ENCODE measurements at regions not wholly inside any gene's neighbourhood (a gene's known extent, or its start where the extent isn't known, plus 50 kb on each side); places are given as distances from the start of the nearest gene placed in this dataset.
"Not testable (repeated sequence)": the region's sequence is repeated elsewhere in the genome, so short reads cannot be mapped to it uniquely, and the experiment has no call there.

DNA sequence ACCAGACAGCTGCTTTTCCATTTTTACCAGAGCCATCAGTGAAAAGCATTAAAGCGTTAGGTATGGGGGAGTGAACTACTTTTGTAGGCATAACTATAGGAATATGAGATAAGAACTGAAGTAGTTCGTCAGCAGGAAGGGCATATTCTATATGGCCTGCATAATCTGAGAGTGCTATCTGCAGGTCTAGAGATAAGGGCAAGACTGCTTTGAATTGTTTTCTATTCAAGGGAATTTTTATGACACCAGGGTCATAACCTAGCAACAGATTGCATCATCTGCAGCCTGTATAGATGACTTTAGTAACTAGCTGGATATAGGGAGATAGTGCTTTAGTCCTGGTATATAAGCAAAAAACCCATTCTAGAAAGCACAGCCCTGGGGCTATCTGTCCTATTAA is 437.3 kb upstream of the HTR1E start:
- Histone ChIP-seq H3K36me3 (no peaks in the 10 kb centered on the region), H3K27ac (no peak overlapping the region), H3K4me3 (no peak overlapping the region), H3K27me3 (no peaks in the 10 kb centered on the region), H3K4me1 (no peaks in the 10 kb centered on the region), H3K9me3 (peaks cover 0 to 10% (median 0%) of the 10 kb centered on the region in 12 donors)
- DNase-seq (no peak), ATAC-seq (no peak)
- intact Hi-C loops (cut with DNase I): no loop called here
- WGBS, 4 donors: 23 to 35% (median 29%) methylated on average over 2 of the region's 2 CpGs
- TF ChIP-seq, protein P1, sequence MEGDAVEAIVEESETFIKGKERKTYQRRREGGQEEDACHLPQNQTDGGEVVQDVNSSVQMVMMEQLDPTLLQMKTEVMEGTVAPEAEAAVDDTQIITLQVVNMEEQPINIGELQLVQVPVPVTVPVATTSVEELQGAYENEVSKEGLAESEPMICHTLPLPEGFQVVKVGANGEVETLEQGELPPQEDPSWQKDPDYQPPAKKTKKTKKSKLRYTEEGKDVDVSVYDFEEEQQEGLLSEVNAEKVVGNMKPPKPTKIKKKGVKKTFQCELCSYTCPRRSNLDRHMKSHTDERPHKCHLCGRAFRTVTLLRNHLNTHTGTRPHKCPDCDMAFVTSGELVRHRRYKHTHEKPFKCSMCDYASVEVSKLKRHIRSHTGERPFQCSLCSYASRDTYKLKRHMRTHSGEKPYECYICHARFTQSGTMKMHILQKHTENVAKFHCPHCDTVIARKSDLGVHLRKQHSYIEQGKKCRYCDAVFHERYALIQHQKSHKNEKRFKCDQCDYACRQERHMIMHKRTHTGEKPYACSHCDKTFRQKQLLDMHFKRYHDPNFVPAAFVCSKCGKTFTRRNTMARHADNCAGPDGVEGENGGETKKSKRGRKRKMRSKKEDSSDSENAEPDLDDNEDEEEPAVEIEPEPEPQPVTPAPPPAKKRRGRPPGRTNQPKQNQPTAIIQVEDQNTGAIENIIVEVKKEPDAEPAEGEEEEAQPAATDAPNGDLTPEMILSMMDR (IDR thresholded peaks at IDR 0.05): no peak
- TF ChIP-seq POLR2A (IDR thresholded peaks at IDR 0.05): no peak

DNA sequence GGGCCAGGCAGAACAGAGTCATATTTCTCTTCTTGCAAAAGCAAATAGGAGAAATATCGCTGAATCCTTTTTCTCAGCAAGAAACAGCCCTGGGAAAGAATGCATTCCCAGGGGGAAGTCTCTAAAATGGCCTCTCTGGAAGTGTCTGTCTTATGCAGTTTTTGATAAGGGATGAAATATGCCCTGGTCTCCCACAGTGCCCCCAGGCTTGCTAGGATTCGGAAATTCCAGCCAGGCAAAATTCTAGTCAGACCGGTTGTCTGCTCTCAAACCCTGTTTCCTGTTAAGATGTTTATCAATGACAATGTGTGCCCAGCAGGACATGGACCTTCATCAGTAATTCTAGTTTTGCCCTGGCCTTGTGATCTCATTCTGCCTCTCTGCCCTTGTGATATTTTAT is 448.3 kb upstream of the HTR1E start:
- H3K9me3 ChIP-seq; DNase-seq; H3K4me1 ChIP-seq; intact Hi-C loops (cut with DNase I); H3K27me3 ChIP-seq; H3K27ac ChIP-seq; ATAC-seq; H3K36me3 ChIP-seq; H3K4me3 ChIP-seq: not testable (repeated sequence)
- WGBS, 4 donors: 40 to 74% (median 53%) methylated on average over 3 of the region's 3 CpGs

DNA sequence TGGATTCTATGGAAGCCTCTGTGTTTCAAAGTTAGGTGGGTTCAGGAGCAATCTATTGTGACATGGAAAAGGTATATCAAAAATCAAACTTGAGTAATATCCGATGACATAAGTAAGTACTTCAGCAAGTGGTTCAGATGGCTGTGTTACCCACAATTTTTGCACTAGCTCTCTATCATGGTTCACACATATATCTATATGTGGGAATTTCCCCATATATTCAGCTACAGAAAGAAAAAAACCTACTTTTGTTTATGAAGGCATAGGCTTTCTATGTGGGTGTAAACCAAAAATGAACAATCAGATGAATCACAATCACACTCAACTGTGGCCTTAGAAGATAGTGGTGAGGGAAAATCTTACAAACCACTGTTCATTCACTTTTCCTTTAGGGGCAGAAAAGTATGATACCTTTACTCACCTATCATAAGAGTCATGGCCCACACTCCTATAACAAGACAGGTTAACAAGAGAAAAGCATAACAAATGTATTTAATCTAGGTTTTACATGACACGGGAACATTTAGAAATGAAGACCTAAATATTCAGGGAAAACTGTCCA is 449.6 kb upstream of the HTR1E start:
- H3K27ac ChIP-seq: no peak overlapping the region
- peaks cover 0 to 6% (median 0%) of the 10 kb centered on the region in 12 donors for H3K9me3 ChIP-seq
- intact Hi-C loops (cut with DNase I): no loop called here
- H3K4me3 ChIP-seq: no peak overlapping the region
- DNase-seq (no peak), ATAC-seq (no peak)
- H3K4me1 ChIP-seq: no peaks in the 10 kb centered on the region
- no peaks in the 10 kb centered on the region for H3K27me3 ChIP-seq
- no peaks in the 10 kb centered on the region for H3K36me3 ChIP-seq
- 83 to 93% (median 85%) methylated on average over 2 of the region's 2 CpGs for WGBS, 4 donors
- TF ChIP-seq, protein P1 (IDR thresholded peaks at IDR 0.05): no peak
- no peak for TF ChIP-seq POLR2A (IDR thresholded peaks at IDR 0.05)

DNA sequence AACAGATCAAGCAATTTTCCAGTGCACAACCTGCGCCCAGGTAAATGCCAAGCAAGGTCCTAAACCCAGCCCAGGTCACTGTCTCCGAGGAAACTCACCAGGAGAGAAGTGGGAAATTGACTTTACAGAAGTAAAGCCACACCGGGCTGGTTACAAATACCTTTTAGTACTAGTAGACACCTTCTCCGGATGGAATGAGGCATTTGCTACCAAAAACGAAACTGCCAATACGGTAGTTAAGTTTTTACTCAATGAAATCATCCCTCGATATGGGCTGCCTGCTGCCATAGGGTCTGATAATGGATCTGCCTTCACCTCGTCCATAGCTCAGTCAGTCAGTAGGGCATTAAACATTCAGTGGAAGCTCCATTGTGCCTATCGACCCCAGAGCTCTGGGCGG is 459.0 kb upstream of the HTR1E start:
- H3K9me3 ChIP-seq; DNase-seq; H3K4me1 ChIP-seq; H3K36me3 ChIP-seq; H3K27ac ChIP-seq; ATAC-seq; H3K4me3 ChIP-seq; intact Hi-C loops (cut with DNase I); H3K27me3 ChIP-seq: not testable (repeated sequence)
- WGBS, 4 donors: 81 to 82% (median 82%) methylated on average over 9 to 10 of the region's 10 CpGs

DNA sequence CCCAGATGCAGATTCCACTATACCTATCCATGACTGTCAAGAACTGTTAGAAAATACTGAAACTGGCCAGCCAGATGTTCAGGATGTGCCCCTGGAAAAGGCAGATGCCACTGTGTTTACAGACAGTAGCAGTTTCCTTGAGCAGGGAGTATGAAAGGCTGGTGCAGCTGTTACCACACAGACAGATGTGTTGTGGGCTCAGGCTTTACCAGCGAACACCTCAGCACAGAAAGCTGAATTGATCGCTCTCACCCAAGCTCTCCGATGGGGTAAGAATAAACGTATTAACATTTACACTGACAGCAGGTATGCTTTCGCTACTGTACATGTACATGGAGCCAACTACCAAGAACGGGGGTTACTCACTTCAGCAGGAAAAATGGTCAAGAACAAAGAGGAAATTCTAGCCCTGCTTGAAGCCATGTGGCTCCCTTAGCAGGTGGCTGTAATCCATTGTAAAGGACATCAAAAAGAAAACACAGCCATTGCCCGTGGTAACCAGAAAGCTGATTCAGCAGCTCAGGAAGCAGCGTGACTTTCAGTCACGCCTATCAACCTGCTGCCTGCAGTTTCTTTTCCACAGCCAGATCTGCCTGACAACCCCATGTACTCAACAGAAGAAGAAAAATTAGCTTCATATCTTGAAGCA is 459.7 kb upstream of the HTR1E start:
- H3K27me3 ChIP-seq: no peaks in the 10 kb centered on the region
- TF ChIP-seq, protein P1 (IDR thresholded peaks at IDR 0.05): no peak
- TF ChIP-seq POLR2A (IDR thresholded peaks at IDR 0.05): no peak
- no peak overlapping the region for H3K27ac ChIP-seq
- no peak for DNase-seq
- 54 to 59% (median 57%) methylated on average over 9 of the region's 9 CpGs for WGBS, 4 donors
- H3K9me3 ChIP-seq: no peaks in the 10 kb centered on the region
- H3K4me1 ChIP-seq: no peaks in the 10 kb centered on the region
- H3K4me3 ChIP-seq: no peak overlapping the region
- no peaks in the 10 kb centered on the region for H3K36me3 ChIP-seq
- intact Hi-C loops (cut with DNase I): no loop called here
- ATAC-seq: no peak
